ENCODE measurements at regions not wholly inside any gene's neighbourhood (a gene's known extent, or its start where the extent isn't known, plus 50 kb on each side); places are given as distances from the start of the nearest gene placed in this dataset.

DNA sequence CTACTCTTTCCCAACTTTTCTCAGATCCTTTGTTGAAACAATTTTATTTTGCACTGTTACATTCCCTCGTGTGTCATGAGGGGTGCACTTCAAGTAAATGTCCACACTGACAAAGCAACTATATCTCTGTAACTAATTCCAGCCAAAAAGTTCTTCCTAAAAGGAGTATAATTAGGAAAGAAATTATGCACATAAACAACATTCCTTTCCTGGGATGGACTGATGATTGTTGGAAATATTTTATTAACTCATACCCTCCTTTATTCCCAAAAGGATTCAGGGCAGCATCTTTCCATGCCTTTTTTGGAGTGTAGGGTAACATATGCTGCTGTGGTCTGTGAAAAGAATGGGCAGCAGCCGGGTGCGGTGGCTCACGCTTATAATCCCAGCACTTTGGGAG, 426.1 kb upstream of the THBS1 start:
- Histone ChIP-seq H3K4me1 (peaks cover 0 to 23% (median 5%) of the 10 kb centered on the region in 9 donors), H3K4me3 (no peak overlapping the region), H3K27me3 (no peaks in the 10 kb centered on the region), H3K27ac (peak overlapping the region in 1 of 10 donors; percentile 84), H3K36me3 (no peaks in the 10 kb centered on the region), H3K9me3 (no peaks in the 10 kb centered on the region)
- WGBS, 2 donors, result 88 to 89% methylated on average over 4 of the region's 4 CpGs
- ATAC-seq (no peak), DNase-seq (no peak)
- TF ChIP-seq, protein P1, sequence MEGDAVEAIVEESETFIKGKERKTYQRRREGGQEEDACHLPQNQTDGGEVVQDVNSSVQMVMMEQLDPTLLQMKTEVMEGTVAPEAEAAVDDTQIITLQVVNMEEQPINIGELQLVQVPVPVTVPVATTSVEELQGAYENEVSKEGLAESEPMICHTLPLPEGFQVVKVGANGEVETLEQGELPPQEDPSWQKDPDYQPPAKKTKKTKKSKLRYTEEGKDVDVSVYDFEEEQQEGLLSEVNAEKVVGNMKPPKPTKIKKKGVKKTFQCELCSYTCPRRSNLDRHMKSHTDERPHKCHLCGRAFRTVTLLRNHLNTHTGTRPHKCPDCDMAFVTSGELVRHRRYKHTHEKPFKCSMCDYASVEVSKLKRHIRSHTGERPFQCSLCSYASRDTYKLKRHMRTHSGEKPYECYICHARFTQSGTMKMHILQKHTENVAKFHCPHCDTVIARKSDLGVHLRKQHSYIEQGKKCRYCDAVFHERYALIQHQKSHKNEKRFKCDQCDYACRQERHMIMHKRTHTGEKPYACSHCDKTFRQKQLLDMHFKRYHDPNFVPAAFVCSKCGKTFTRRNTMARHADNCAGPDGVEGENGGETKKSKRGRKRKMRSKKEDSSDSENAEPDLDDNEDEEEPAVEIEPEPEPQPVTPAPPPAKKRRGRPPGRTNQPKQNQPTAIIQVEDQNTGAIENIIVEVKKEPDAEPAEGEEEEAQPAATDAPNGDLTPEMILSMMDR (IDR thresholded peaks at IDR 0.05), result no peak
- intact Hi-C loops (cut with DNase I), result no loop called here

GRCh38 chr15:39156166-39156565, 424.7 kb upstream of the THBS1 start:
- TF ChIP-seq, protein P1 (IDR thresholded peaks at IDR 0.05), result no peak
- WGBS, 2 donors, result 60 to 69% methylated on average over 1 of the region's 1 CpG
- ATAC-seq (peak; percentile 68 to 90 (median 81)), DNase-seq (peak; percentile 25 to 58)
- peak overlapping the region in 9 of 10 donors; percentile 6 to 84 (median 55) for H3K27ac ChIP-seq
- no peaks in the 10 kb centered on the region for H3K36me3 ChIP-seq
- H3K4me3 ChIP-seq, result no peak overlapping the region
- intact Hi-C loops (cut with DNase I), result no loop called here
- no peaks in the 10 kb centered on the region for H3K9me3 ChIP-seq
- no peaks in the 10 kb centered on the region for H3K27me3 ChIP-seq
- peaks cover 0 to 23% (median 5%) of the 10 kb centered on the region in 9 donors for H3K4me1 ChIP-seq

DNA sequence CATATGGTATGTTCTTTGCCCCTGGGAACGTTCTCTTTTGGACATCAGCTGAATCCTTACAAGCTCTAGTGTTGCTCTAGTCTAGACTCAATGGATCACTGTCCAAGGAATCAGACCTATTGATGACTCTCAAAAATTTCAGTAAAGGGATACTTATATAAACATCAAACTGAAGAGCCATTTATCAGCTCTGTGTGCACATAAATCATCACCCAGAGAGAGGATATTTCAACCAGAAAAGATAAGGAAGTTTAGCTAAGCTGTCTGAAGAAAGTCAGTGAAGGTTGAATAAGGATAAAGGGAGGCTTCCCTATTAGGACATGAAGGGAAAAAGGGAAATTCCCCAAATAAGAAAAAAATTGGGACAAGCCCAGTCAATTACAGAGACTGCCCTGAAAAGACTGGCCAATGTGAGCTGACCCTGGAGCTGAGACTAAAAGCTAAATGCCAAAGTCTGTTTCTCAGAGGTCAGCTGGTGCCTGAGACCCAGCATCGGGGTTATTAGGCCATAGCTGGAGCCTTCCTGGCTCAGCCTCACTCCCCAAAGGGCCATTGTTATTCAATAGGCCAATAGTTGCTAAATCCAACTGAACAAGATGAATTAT, 424.1 kb upstream of the THBS1 start:
- 59 to 80% methylated on average over 2 of the region's 2 CpGs for WGBS, 2 donors
- TF ChIP-seq, protein P1 (IDR thresholded peaks at IDR 0.05), result no peak
- intact Hi-C loops (cut with DNase I), result no loop called here
- no peaks in the 10 kb centered on the region for H3K36me3 ChIP-seq
- peaks cover 0 to 23% (median 5%) of the 10 kb centered on the region in 9 donors for H3K4me1 ChIP-seq
- DNase-seq, result peak; percentile 15 to 20
- H3K4me3 ChIP-seq, result no peak overlapping the region
- peak; percentile 70 to 91 (median 82) for ATAC-seq
- peaks cover 0 to 5% (median 0%) of the 10 kb centered on the region in 11 donors for H3K9me3 ChIP-seq
- no peaks in the 10 kb centered on the region for H3K27me3 ChIP-seq
- H3K27ac ChIP-seq, result peak overlapping the region; percentile 6 to 84 (median 54)

GRCh38 chr15:39157882-39158281, 423.0 kb upstream of the THBS1 start:
- Histone ChIP-seq H3K9me3 (peaks cover 0 to 12% (median 0%) of the 10 kb centered on the region in 11 donors), H3K27ac (peak overlapping the region in 2 of 10 donors; percentile 75 to 84), H3K27me3 (no peaks in the 10 kb centered on the region), H3K4me3 (no peak overlapping the region), H3K36me3 (no peaks in the 10 kb centered on the region), H3K4me1 (peaks cover 0 to 23% (median 5%) of the 10 kb centered on the region in 9 donors)
- peak in 1 of 8 donors; percentile 34 for ATAC-seq
- 59 to 68% methylated on average over 1 of the region's 1 CpG for WGBS, 2 donors
- no peak for DNase-seq
- TF ChIP-seq, protein P1 (IDR thresholded peaks at IDR 0.05), result no peak
- intact Hi-C loops (cut with DNase I), result no loop called here

All from heart right ventricle (tissue), 16 donors.